Duodenal mucosa (tissue), 2 donors: ENCODE measurements at regions not wholly inside any gene's neighbourhood (a gene's known extent, or its start where the extent isn't known, plus 50 kb on each side); places are given as distances from the start of the nearest gene placed in this dataset.

Experiments
- H3K27ac ChIP-seq: one replicate; pipeline ENCODE4 v1.7.0; 2013; ENCODE audit warnings: low read depth, low read length
- H3K27me3 ChIP-seq, 2 donors: one replicate each; pipeline ENCODE4 v1.7.0; 2013; ENCODE audit warnings: low read length in 2 of 2, control low read depth in 1 of 2; ENCODE audit not compliant: insufficient read depth in 2 of 2, control insufficient read depth in 1 of 2
- H3K36me3 ChIP-seq, 2 donors: one replicate each; pipeline ENCODE4 v1.7.0; 2013; ENCODE audit warnings: low read length in 2 of 2, control low read depth in 1 of 2; ENCODE audit not compliant: insufficient read depth in 2 of 2, control insufficient read depth in 1 of 2
- H3K4me1 ChIP-seq, 2 donors: one replicate each; pipeline ENCODE4 v1.7.0; 2013; ENCODE audit warnings: low read length in 2 of 2, control low read depth in 1 of 2; ENCODE audit not compliant: insufficient read depth in 2 of 2, control insufficient read depth in 1 of 2
- H3K4me3 ChIP-seq, 2 donors: one replicate each; pipeline ENCODE4 v1.7.0; 2013; ENCODE audit warnings: low read length in 2 of 2, low read depth in 1 of 2
- H3K9ac ChIP-seq, 2 donors: one replicate each; pipeline ENCODE4 v1.7.0; 2013; ENCODE audit warnings: low read length in 2 of 2, low read depth in 1 of 2
- H3K9me3 ChIP-seq, 2 donors: one replicate each; pipeline ENCODE4 v1.7.0; 2013; ENCODE audit warnings: low read length in 2 of 2, control low read depth in 1 of 2; ENCODE audit not compliant: control insufficient read depth in 1 of 2

GRCh38 chr18:40821596-40822243 is 1133.3 kb upstream of the PIK3C3 start:
- H3K9me3 ChIP-seq: peaks cover 4 to 13% of the 10 kb centered on the region in 2 donors
- H3K4me3 ChIP-seq: no peak overlapping the region
- H3K27ac ChIP-seq: no peak overlapping the region
- no peaks in the 10 kb centered on the region for H3K36me3 ChIP-seq
- H3K4me1 ChIP-seq: no peaks in the 10 kb centered on the region
- H3K27me3 ChIP-seq: no peaks in the 10 kb centered on the region
- H3K9ac ChIP-seq: no peak overlapping the region

- H3K9ac ChIP-seq: no peak overlapping the region
- no peaks in the 10 kb centered on the region for H3K9me3 ChIP-seq
- no peaks in the 10 kb centered on the region for H3K27me3 ChIP-seq
- no peak overlapping the region for H3K4me3 ChIP-seq
- no peaks in the 10 kb centered on the region for H3K36me3 ChIP-seq
- no peaks in the 10 kb centered on the region for H3K4me1 ChIP-seq
- H3K27ac ChIP-seq: no peak overlapping the region
These were observed 1142.0 kb upstream of the PIK3C3 start for GRCh38 chr18:40812981-40813515.

GRCh38 chr18:40810372-40810771 is 1144.7 kb upstream of the PIK3C3 start:
- no peaks in the 10 kb centered on the region for H3K27me3 ChIP-seq
- H3K4me1 ChIP-seq: no peaks in the 10 kb centered on the region
- no peaks in the 10 kb centered on the region for H3K36me3 ChIP-seq
- H3K27ac ChIP-seq: no peak overlapping the region
- H3K9ac ChIP-seq: no peak overlapping the region
- no peaks in the 10 kb centered on the region for H3K9me3 ChIP-seq
- H3K4me3 ChIP-seq: no peak overlapping the region

- no peaks in the 10 kb centered on the region for H3K36me3 ChIP-seq
- H3K4me3 ChIP-seq: no peak overlapping the region
- H3K27ac ChIP-seq: no peak overlapping the region
- no peaks in the 10 kb centered on the region for H3K27me3 ChIP-seq
- no peak overlapping the region for H3K9ac ChIP-seq
- no peaks in the 10 kb centered on the region for H3K4me1 ChIP-seq
- no peaks in the 10 kb centered on the region for H3K9me3 ChIP-seq
These were observed 1165.7 kb upstream of the PIK3C3 start for GRCh38 chr18:40789286-40789685.

GRCh38 chr18:40782453-40783130 is 1172.4 kb upstream of the PIK3C3 start:
- no peaks in the 10 kb centered on the region for H3K4me1 ChIP-seq
- H3K27me3 ChIP-seq: no peaks in the 10 kb centered on the region
- H3K27ac ChIP-seq: no peak overlapping the region
- no peaks in the 10 kb centered on the region for H3K36me3 ChIP-seq
- no peak overlapping the region for H3K9ac ChIP-seq
- no peak overlapping the region for H3K4me3 ChIP-seq
- peaks cover 0 to 5% of the 10 kb centered on the region in 2 donors for H3K9me3 ChIP-seq

- no peaks in the 10 kb centered on the region for H3K27me3 ChIP-seq
- peaks cover 0 to 19% of the 10 kb centered on the region in 2 donors for H3K9me3 ChIP-seq
- H3K9ac ChIP-seq: no peak overlapping the region
- H3K36me3 ChIP-seq: no peaks in the 10 kb centered on the region
- H3K27ac ChIP-seq: no peak overlapping the region
- no peak overlapping the region for H3K4me3 ChIP-seq
- no peaks in the 10 kb centered on the region for H3K4me1 ChIP-seq
These were observed 1185.2 kb upstream of the PIK3C3 start for GRCh38 chr18:40769786-40770185.

- no peak overlapping the region for H3K27ac ChIP-seq
- peaks cover 5 to 11% of the 10 kb centered on the region in 2 donors for H3K9me3 ChIP-seq
- no peaks in the 10 kb centered on the region for H3K27me3 ChIP-seq
- no peak overlapping the region for H3K4me3 ChIP-seq
- no peaks in the 10 kb centered on the region for H3K4me1 ChIP-seq
- no peaks in the 10 kb centered on the region for H3K36me3 ChIP-seq
- H3K9ac ChIP-seq: no peak overlapping the region
These were observed 1194.8 kb upstream of the PIK3C3 start for GRCh38 chr18:40760251-40760650.

GRCh38 chr18:40754477-40754876 is 1200.6 kb upstream of the PIK3C3 start:
- Histone ChIP-seq H3K9me3 (peaks cover 3 to 5% of the 10 kb centered on the region in 2 donors), H3K27ac (no peak overlapping the region), H3K27me3 (no peaks in the 10 kb centered on the region), H3K4me3 (no peak overlapping the region), H3K4me1 (no peaks in the 10 kb centered on the region), H3K36me3 (no peaks in the 10 kb centered on the region), H3K9ac (no peak overlapping the region)

- no peak overlapping the region for H3K27ac ChIP-seq
- H3K4me3 ChIP-seq: no peak overlapping the region
- no peaks in the 10 kb centered on the region for H3K27me3 ChIP-seq
- H3K36me3 ChIP-seq: no peaks in the 10 kb centered on the region
- H3K4me1 ChIP-seq: no peaks in the 10 kb centered on the region
- H3K9me3 ChIP-seq: peaks cover 0 to 3% of the 10 kb centered on the region in 2 donors
- H3K9ac ChIP-seq: no peak overlapping the region
These were observed 1202.7 kb upstream of the PIK3C3 start for GRCh38 chr18:40752316-40752715.

GRCh38 chr18:40751186-40751585 is 1203.8 kb upstream of the PIK3C3 start:
- no peak overlapping the region for H3K4me3 ChIP-seq
- H3K4me1 ChIP-seq: no peaks in the 10 kb centered on the region
- no peaks in the 10 kb centered on the region for H3K27me3 ChIP-seq
- H3K9me3 ChIP-seq: peaks cover 0 to 3% of the 10 kb centered on the region in 2 donors
- H3K36me3 ChIP-seq: no peaks in the 10 kb centered on the region
- no peak overlapping the region for H3K9ac ChIP-seq
- no peak overlapping the region for H3K27ac ChIP-seq
